OCI-LY3 (cell line): ENCODE measurements at regions not wholly inside any gene's neighbourhood (a gene's known extent, or its start where the extent isn't known, plus 50 kb on each side); places are given as distances from the start of the nearest gene placed in this dataset.

Source experiments
- CTCF ChIP-seq: fragments of 200-600, 300-600 bp; sonication (generic); IDR thresholded peaks from 2 replicates; pipeline ENCODE4 v1.5.1; 2014; ENCODE audit warnings: antibody characterized with exemption, low read length, low read depth
- EZH2phosphoT487 ChIP-seq: fragments of 200-600 bp; shearing (Covaris generic); IDR thresholded peaks from 2 replicates; pipeline ENCODE4 v1.6.1; 2018; ENCODE audit warnings: antibody characterized with exemption, mixed run types, low read depth

DNA sequence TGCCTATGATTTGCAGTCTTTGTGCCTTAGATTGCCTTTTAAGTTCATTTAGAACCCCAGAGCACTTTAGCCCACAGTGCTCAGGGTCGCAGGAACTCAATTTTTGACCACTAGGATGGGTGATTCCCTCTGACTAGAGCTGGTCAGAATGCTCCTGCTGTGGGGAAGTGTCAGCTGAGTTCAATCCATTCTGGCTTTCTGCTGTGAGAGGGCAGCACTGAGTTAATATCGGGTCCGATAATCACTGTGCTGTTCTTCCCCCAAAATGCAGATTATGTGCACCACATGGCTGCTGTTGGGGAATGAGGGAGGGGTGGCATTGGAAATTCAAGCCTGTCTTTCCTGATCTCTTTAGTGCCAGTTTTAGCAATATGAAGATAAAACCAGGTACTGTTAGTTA is 886.4 kb downstream of the DNAJB9 start:
- 0 out of 2 replicates have a peak, but pooled peaks have one; percentile 7 for TF ChIP-seq CTCF
- TF ChIP-seq EZH2phosphoT487, result no peak
